HL-60 (cell line): ENCODE measurements at regions not wholly inside any gene's neighbourhood (a gene's known extent, or its start where the extent isn't known, plus 50 kb on each side); places are given as distances from the start of the nearest gene placed in this dataset.
A peak's percentile ranks its signal among the peaks of the same experiment; 100 is the strongest.

Experiments
- DNase-seq, 2 experiments: peaks; one replicate each; pipeline ENCODE4 v3.0.0-alpha.2; 2010 to 2020; ENCODE audit warnings: low read depth in 1 of 2, low spot score in 1 of 2
- H3K27ac ChIP-seq: fragments of 250-450 bp; sonication (Bioruptor Pico); replicated peaks from 2 replicates; pipeline ENCODE4 v1.5.1; 2020; ENCODE audit warnings: mild to moderate bottlenecking, moderate library complexity
- H3K27me3 ChIP-seq: fragments of 250-450 bp; sonication (Bioruptor Pico); 2 replicates; pipeline ENCODE4 v1.5.1; 2021; ENCODE audit warnings: mild to moderate bottlenecking, moderate library complexity; ENCODE audit not compliant: insufficient read depth, poor library complexity, severe bottlenecking
- H3K4me3 ChIP-seq: replicated peaks from 2 replicates; pipeline ENCODE4 v1.5.1; 2011; ENCODE audit warnings: mild to moderate bottlenecking, control low read depth, low read length; ENCODE audit not compliant: insufficient read depth
- CTCF ChIP-seq: IDR thresholded peaks from one replicate; pipeline ENCODE4 v1.5.1; 2011; ENCODE audit warnings: low read length, control low read depth, inconsistent platforms; ENCODE audit not compliant: insufficient read depth
- GABPA ChIP-seq: IDR thresholded peaks from 2 replicates; pipeline ENCODE4 v1.6.1; 2012; ENCODE audit warnings: low read depth
- POLR2AphosphoS5 ChIP-seq: IDR thresholded peaks from 2 replicates; pipeline ENCODE4 v1.6.1; 2012; ENCODE audit warnings: low read depth
- REST ChIP-seq: IDR thresholded peaks from 2 replicates; pipeline ENCODE4 v1.6.1; 2012; ENCODE audit warnings: low read depth; ENCODE audit not compliant: insufficient replicate concordance
- SPI1 ChIP-seq: IDR thresholded peaks from 2 replicates; pipeline ENCODE4 v1.6.1; 2012; ENCODE audit warnings: low read depth, mild to moderate bottlenecking, borderline replicate concordance

- peak in 1 of 2 experiments; percentile 43 for DNase-seq
- TF ChIP-seq CTCF (no peak), POLR2AphosphoS5 (no peak), REST (no peak), GABPA (no peak), SPI1 (no peak)
- Histone ChIP-seq H3K27ac (no peak overlapping the region), H3K27me3 (no peaks in the 10 kb centered on the region), H3K4me3 (no peak overlapping the region)
Observed at GRCh38 chr2:61759005-61759404, 94.9 kb downstream of the FAM161A start.

- Histone ChIP-seq H3K27ac (no peak overlapping the region), H3K27me3 (no peaks in the 10 kb centered on the region), H3K4me3 (no peak overlapping the region)
- DNase-seq, result no peak
- no peak for TF ChIP-seq GABPA
- TF ChIP-seq POLR2AphosphoS5, result no peak
- no peak for TF ChIP-seq CTCF
- no peak for TF ChIP-seq SPI1
- no peak for TF ChIP-seq REST
Observed at GRCh38 chr2:61758159-61758558, 95.7 kb downstream of the FAM161A start.

GRCh38 chr2:61753512-61753911 is 100.3 kb downstream of the FAM161A start:
- H3K4me3 ChIP-seq, result no peak overlapping the region
- no peak for TF ChIP-seq POLR2AphosphoS5
- TF ChIP-seq CTCF, result no peak
- no peak for TF ChIP-seq SPI1
- no peak for TF ChIP-seq GABPA
- TF ChIP-seq REST, result no peak
- DNase-seq, result no peak
- H3K27ac ChIP-seq, result no peak overlapping the region
- no peaks in the 10 kb centered on the region for H3K27me3 ChIP-seq
